K562 (cell line): ENCODE measurements at regions not wholly inside any gene's neighbourhood (a gene's known extent, or its start where the extent isn't known, plus 50 kb on each side); places are given as distances from the start of the nearest gene placed in this dataset.

Source experiments
- ETV6 ChIP-seq, 3 experiments: fragments of 150-350 bp in 1 of 3; sonication (generic) in 1 of 3; formaldehyde crosslinking in 1 of 3; IDR thresholded peaks; 2 replicates each; pipeline versions ENCODE4 v1.6.1 to v1.8.0; 2014 to 2022; ENCODE audit warnings: borderline replicate concordance in 2 of 3, low read depth in 2 of 3, antibody characterized with exemption in 1 of 3, low read length in 1 of 3, mild to moderate bottlenecking in 1 of 3, missing genetic modification reagents in 1 of 3
- MAFG ChIP-seq: fragments of 450-650 bp; conservative IDR thresholded peaks from 2 replicates; pipeline ENCODE4 v1.6.1; 2016; ENCODE audit warnings: missing genetic modification characterization, missing compliant biosample characterization
- POLR2A ChIP-seq: fragments of 450-650 bp; conservative IDR thresholded peaks from 2 replicates; pipeline ENCODE4 v1.6.1; 2016
- TAF1 ChIP-seq: IDR thresholded peaks from 2 replicates; pipeline ENCODE4 v1.6.1; 2011; ENCODE audit warnings: mild to moderate bottlenecking, low read length, moderate library complexity; ENCODE audit not compliant: insufficient read depth, control insufficient read depth, severe bottlenecking; ENCODE audit errors: extremely low read depth
- TAF9B ChIP-seq: fragments of 450-650 bp; IDR thresholded peaks from 2 replicates; pipeline ENCODE4 v1.6.1; 2018; ENCODE audit warnings: mild to moderate bottlenecking; ENCODE audit not compliant: partially characterized antibody
- TCF7L2 ChIP-seq: fragments of 150-350 bp; IDR thresholded peaks from 2 replicates; pipeline ENCODE4 v1.6.1; 2016; ENCODE audit warnings: low read depth, mild to moderate bottlenecking, low read length, moderate library complexity
- ZNF551 ChIP-seq: fragments of 250-450 bp; sonication (Bioruptor Pico); IDR thresholded peaks from 2 replicates; pipeline ENCODE4 v1.5.0; 2021; ENCODE audit warnings: mild to moderate bottlenecking, moderate library complexity
- ZNF830 ChIP-seq: fragments of 250-450 bp; sonication (Bioruptor Pico); IDR thresholded peaks from 2 replicates; pipeline ENCODE4 v1.5.0; 2021; ENCODE audit warnings: mild to moderate bottlenecking
- TF ChIP-seq, protein P1 (sequence below), 3 experiments: IDR thresholded peaks in 2 of 3; conservative IDR thresholded peaks in 1 of 3; 2 replicates each; pipeline ENCODE4 v1.5.1; 2011 to 2012; ENCODE audit warnings: low read length in 3 of 3, mild to moderate bottlenecking in 3 of 3, control low read depth in 2 of 3, improper control_type of control experiment in 1 of 3, inconsistent platforms in 1 of 3, low read depth in 1 of 3, mixed read lengths in 1 of 3, moderate library complexity in 1 of 3; ENCODE audit not compliant: insufficient read depth in 2 of 3

DNA sequence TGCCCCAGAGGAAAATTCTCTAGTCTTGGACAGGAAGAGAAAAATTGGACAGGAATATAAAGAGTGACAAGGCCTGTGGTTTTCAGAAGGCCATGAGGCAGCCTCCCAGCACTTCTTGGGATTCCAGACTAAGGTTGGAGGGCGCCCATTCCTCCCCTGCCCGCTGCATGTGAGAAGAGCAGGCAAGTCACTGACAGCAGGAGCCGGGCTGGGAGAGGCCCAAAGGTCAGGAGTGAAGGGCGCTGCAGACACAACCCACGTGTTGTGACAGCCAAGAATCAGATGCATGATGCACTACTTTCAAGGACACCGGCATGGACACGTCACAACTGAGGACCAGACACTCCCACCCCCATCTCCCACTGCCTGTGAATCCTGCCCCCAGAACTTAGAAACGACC lies 256.7 kb downstream of the CBLN1 start:
- TF ChIP-seq, protein P1, sequence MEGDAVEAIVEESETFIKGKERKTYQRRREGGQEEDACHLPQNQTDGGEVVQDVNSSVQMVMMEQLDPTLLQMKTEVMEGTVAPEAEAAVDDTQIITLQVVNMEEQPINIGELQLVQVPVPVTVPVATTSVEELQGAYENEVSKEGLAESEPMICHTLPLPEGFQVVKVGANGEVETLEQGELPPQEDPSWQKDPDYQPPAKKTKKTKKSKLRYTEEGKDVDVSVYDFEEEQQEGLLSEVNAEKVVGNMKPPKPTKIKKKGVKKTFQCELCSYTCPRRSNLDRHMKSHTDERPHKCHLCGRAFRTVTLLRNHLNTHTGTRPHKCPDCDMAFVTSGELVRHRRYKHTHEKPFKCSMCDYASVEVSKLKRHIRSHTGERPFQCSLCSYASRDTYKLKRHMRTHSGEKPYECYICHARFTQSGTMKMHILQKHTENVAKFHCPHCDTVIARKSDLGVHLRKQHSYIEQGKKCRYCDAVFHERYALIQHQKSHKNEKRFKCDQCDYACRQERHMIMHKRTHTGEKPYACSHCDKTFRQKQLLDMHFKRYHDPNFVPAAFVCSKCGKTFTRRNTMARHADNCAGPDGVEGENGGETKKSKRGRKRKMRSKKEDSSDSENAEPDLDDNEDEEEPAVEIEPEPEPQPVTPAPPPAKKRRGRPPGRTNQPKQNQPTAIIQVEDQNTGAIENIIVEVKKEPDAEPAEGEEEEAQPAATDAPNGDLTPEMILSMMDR (IDR thresholded peaks at IDR 0.05 in 2 of 3, conservative IDR thresholded peaks at IDR 0.05 in 1 of 3; ENCODE audit: insufficient read depth in 2 of 3, low read depth in 1 of 3, low read length in 3 of 3) = no peak
- TF ChIP-seq ZNF830 (CRISPR knock-in tag) = no peak
- no peak for TF ChIP-seq ETV6 (IDR thresholded peaks at IDR 0.05; ENCODE audit: borderline replicate concordance in 1 of 2, low read depth in 2 of 2, low read length in 1 of 2)
- TF ChIP-seq ETV6 (CRISPR knock-in tag; IDR thresholded peaks at IDR 0.05; ENCODE audit: borderline replicate concordance) = no peak
- no peak for TF ChIP-seq TAF1
- no peak for TF ChIP-seq TCF7L2
- TF ChIP-seq POLR2A = no peak
- no peak for TF ChIP-seq TAF9B
- no peak for TF ChIP-seq MAFG (tag)
- TF ChIP-seq ZNF551 = no peak
